HCT116 (cell line): ENCODE measurements at regions not wholly inside any gene's neighbourhood (a gene's known extent, or its start where the extent isn't known, plus 50 kb on each side); places are given as distances from the start of the nearest gene placed in this dataset.

ENCODE experiments used
- ATAC-seq: fragments of 200-7000 bp; cut with Tn5 transposase; 2 replicates; pipeline ENCODE4 v1.9.1; 2020; ENCODE audit warnings: mild to moderate bottlenecking, moderate library complexity
- BruUV-seq: library from RNA; stranded (reverse); fragments of 400-500 nt; replicated peaks from 2 replicates; lab custom pipeline; 2021; lab: Mats Ljungman, UMichigan
- CTCF ChIA-PET: fragments of 300-600 bp; sonication (Branson Sonifier 250); formaldehyde crosslinking; loops from one replicate; lab custom pipeline; 2021; ENCODE audit warnings: antibody characterized with exemption; lab: Charles Lee
- POLR2A ChIA-PET: fragments of 300-600, 350-600 bp; sonication (Branson Sonifier 250); formaldehyde crosslinking; loops from one replicate; lab custom pipeline; 2021; ENCODE audit warnings: antibody characterized with exemption; lab: Charles Lee
- RAD21 ChIA-PET, 2 experiments: fragments of 300-600 bp; sonication (Branson Sonifier 250); formaldehyde crosslinking; loops; one replicate each; lab custom pipeline; 2023; ENCODE audit warnings: low total read pairs in 2 of 2; ENCODE audit not compliant: uncharacterized antibody in 2 of 2, unreplicated experiment in 2 of 2, low non-redundant PET in 1 of 2; lab: Charles Lee
- DNase-seq: peaks from one replicate; pipeline ENCODE4 v3.0.0-alpha.2; 2010; ENCODE audit warnings: low read depth, low spot score
- H2AFZ ChIP-seq: fragments of 200-600 bp; shearing (Covaris generic), sonication (generic); 2 replicates; pipeline ENCODE4 v1.6.1; 2017; ENCODE audit warnings: low read depth, mixed run types, mixed read lengths, antibody characterized with exemption, low read length; ENCODE audit not compliant: poor library complexity, severe bottlenecking
- H3K27ac ChIP-seq: 2 replicates; pipeline ENCODE4 v1.5.1; 2012; ENCODE audit warnings: low read depth, low read length
- H3K27me3 ChIP-seq: fragments of 200-600 bp; sonication (generic); 2 replicates; pipeline ENCODE4 v1.6.1; 2016; ENCODE audit warnings: mixed run types, low read length, mixed read lengths; ENCODE audit not compliant: insufficient read depth
- H3K36me3 ChIP-seq, 2 experiments: fragments of 200-500 bp in 1 of 2; fragments of 200-600 bp in 1 of 2; sonication (Bioruptor generic) in 1 of 2; sonication (generic) in 1 of 2; 2 replicates each; pipeline versions ENCODE4 v1.5.1 to v1.6.1; 2014 to 2016; ENCODE audit warnings: low read length in 2 of 2, inconsistent platforms in 1 of 2, mixed read lengths in 1 of 2, mixed run types in 1 of 2; ENCODE audit not compliant: insufficient read depth in 2 of 2, control insufficient read depth in 1 of 2
- H3K4me1 ChIP-seq, 2 experiments: fragments of 200-600 bp in 1 of 2; sonication (generic) in 1 of 2; 2 replicates each; pipeline versions ENCODE4 v1.5.1 to v1.6.1; 2012 to 2017; ENCODE audit warnings: low read length in 2 of 2, inconsistent platforms in 1 of 2, mild to moderate bottlenecking in 1 of 2, mixed read lengths in 1 of 2, mixed run types in 1 of 2, moderate library complexity in 1 of 2; ENCODE audit not compliant: insufficient read depth in 2 of 2, control insufficient read depth in 1 of 2
- H3K4me2 ChIP-seq: fragments of 200-600 bp; sonication (generic); 2 replicates; pipeline ENCODE4 v1.6.1; 2017; ENCODE audit warnings: mixed run types, low read length, mixed read lengths
- H3K4me3 ChIP-seq, 2 experiments: fragments of 200-600 bp in 1 of 2; sonication (generic) in 1 of 2; replicated peaks in 1 of 2; 2 replicates each; pipeline ENCODE4 v1.5.1; 2011 to 2016; ENCODE audit warnings: low read length in 2 of 2, control low read depth in 1 of 2, low read depth in 1 of 2, mild to moderate bottlenecking in 1 of 2, mixed read lengths in 1 of 2, mixed run types in 1 of 2
- H3K79me2 ChIP-seq: fragments of 200-600 bp; sonication (generic); 2 replicates; pipeline ENCODE4 v1.6.1; 2017; ENCODE audit warnings: mild to moderate bottlenecking, mixed run types, low read length, moderate library complexity, mixed read lengths; ENCODE audit not compliant: insufficient read depth
- H3K9ac ChIP-seq: fragments of 200-600 bp; sonication (generic); 2 replicates; pipeline ENCODE4 v1.6.1; 2016; ENCODE audit warnings: low read length, mixed read lengths
- H3K9me2 ChIP-seq: fragments of 200-600 bp; sonication (generic), shearing (Covaris generic); 2 replicates; pipeline ENCODE4 v1.6.1; 2017; ENCODE audit warnings: mixed run types, mild to moderate bottlenecking, moderate library complexity; ENCODE audit not compliant: insufficient read depth
- H3K9me3 ChIP-seq, 2 experiments: fragments of 200-500 bp in 1 of 2; fragments of 200-600 bp in 1 of 2; sonication (Bioruptor generic) in 1 of 2; sonication (generic) in 1 of 2; 2 replicates each; pipeline ENCODE4 v1.6.1; 2014 to 2017; ENCODE audit warnings: low read length in 2 of 2, mixed read lengths in 2 of 2, inconsistent platforms in 1 of 2, low read depth in 1 of 2, mild to moderate bottlenecking in 1 of 2, mixed run types in 1 of 2, moderate library complexity in 1 of 2; ENCODE audit not compliant: control insufficient read depth in 1 of 2, insufficient read depth in 1 of 2
- H4K20me1 ChIP-seq: fragments of 200-600 bp; sonication (generic), shearing (Covaris generic); 2 replicates; pipeline ENCODE4 v1.6.1; 2017; ENCODE audit warnings: mixed run types, mild to moderate bottlenecking, moderate library complexity; ENCODE audit not compliant: insufficient read depth
- CBX3 ChIP-seq: IDR thresholded peaks from 2 replicates; pipeline ENCODE4 v1.6.1; 2012; ENCODE audit warnings: low read depth
- EGR1 ChIP-seq: IDR thresholded peaks from 2 replicates; pipeline ENCODE4 v1.6.1; 2012; ENCODE audit warnings: low read depth
- JUND ChIP-seq: IDR thresholded peaks from 2 replicates; pipeline ENCODE4 v1.6.1; 2012
- POLR2A ChIP-seq: IDR thresholded peaks from 2 replicates; pipeline ENCODE4 v1.7.0; 2011; ENCODE audit warnings: borderline replicate concordance; ENCODE audit not compliant: insufficient read depth, insufficient read length; ENCODE audit errors: extremely low read depth
- POLR2AphosphoS5 ChIP-seq: IDR thresholded peaks from 2 replicates; pipeline ENCODE4 v1.6.1; 2011; ENCODE audit warnings: mild to moderate bottlenecking, low read depth, low read length, moderate library complexity
- RAD21 ChIP-seq: IDR thresholded peaks from 2 replicates; pipeline ENCODE4 v1.6.1; 2012; ENCODE audit warnings: low read depth, mild to moderate bottlenecking
- SP1 ChIP-seq: IDR thresholded peaks from 2 replicates; pipeline ENCODE4 v1.6.1; 2012; ENCODE audit warnings: low read depth
- SRF ChIP-seq: IDR thresholded peaks from 2 replicates; pipeline ENCODE4 v1.6.1; 2012; ENCODE audit warnings: low read depth
- TCF7L2 ChIP-seq: IDR thresholded peaks from 2 replicates; pipeline ENCODE4 v1.7.0; 2011; ENCODE audit warnings: borderline replicate concordance, inconsistent platforms; ENCODE audit not compliant: insufficient read depth, insufficient read length; ENCODE audit errors: extremely low read depth
- ZFX ChIP-seq: fragments of 450-650 bp; IDR thresholded peaks from 2 replicates; pipeline ENCODE4 v1.6.1; 2017
- intact Hi-C: fragments of 100-400 bp; cut with micrococcal nuclease; formaldehyde crosslinking; loops from 2 replicates; pipeline ENCODE4 v1.10.0; 2022
- TF ChIP-seq, protein P1 (sequence below): IDR thresholded peaks from 2 replicates; pipeline ENCODE4 v1.6.1; 2012; ENCODE audit warnings: low read depth
- TF ChIP-seq, protein P2 (sequence below), 3 experiments: fragments of 200-600 bp in 1 of 3; sonication (generic) in 1 of 3; IDR thresholded peaks in 2 of 3; conservative IDR thresholded peaks in 1 of 3; 2 replicates each; pipeline ENCODE4 v1.5.1; 2012 to 2017; ENCODE audit warnings: low read depth in 2 of 3, low read length in 2 of 3, antibody characterized with exemption in 1 of 3, borderline replicate concordance in 1 of 3, control low read depth in 1 of 3, mild to moderate bottlenecking in 1 of 3, mixed read lengths in 1 of 3, mixed run types in 1 of 3, moderate library complexity in 1 of 3; ENCODE audit not compliant: insufficient read depth in 1 of 3
- TF ChIP-seq, protein P3 (sequence below): IDR thresholded peaks from 2 replicates; pipeline ENCODE4 v1.6.1; 2012
- TF ChIP-seq, protein P4 (sequence below): IDR thresholded peaks from 2 replicates; pipeline ENCODE4 v1.6.1; 2011; ENCODE audit warnings: mild to moderate bottlenecking, low read length, moderate library complexity; ENCODE audit not compliant: insufficient replicate concordance; ENCODE audit errors: extremely low read depth
- TF ChIP-seq, protein P5 (sequence below): IDR thresholded peaks from 2 replicates; pipeline ENCODE4 v1.6.1; 2012

DNA sequence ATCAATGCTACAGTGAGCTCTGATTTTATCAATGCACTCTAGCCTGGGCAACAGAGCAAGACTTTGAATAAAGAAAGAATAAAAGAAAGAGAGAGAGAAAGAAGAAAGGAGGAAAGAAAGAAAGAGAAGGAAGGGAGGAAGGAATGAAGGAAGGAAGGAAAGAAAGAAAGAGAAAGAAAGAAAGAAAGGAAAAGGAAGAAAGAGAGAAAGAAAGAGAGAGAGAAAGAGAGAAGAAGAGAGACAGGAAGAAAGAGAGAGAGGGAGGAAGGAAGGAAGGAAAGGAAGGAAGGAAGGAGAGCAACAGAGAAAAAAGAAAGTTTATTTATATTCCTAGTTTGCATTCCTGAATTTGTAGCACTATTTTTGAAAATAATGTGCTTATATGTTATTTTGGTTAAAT lies 52.3 kb upstream of the ITGA11 start:
- no peak overlapping the region for H3K9ac ChIP-seq

More for the DNA sequence above, 52.3 kb upstream of the ITGA11 start:
- H3K9me2 ChIP-seq, result no peaks in the 10 kb centered on the region
- no TSS peak for BruUV-seq
- POLR2A ChIA-PET, result no interaction called here
- RAD21 ChIA-PET, result no interaction called here
- H4K20me1 ChIP-seq, result no peaks in the 10 kb centered on the region
- no peaks in the 10 kb centered on the region for H3K79me2 ChIP-seq
- no peaks in the 10 kb centered on the region for H3K36me3 ChIP-seq
- TF ChIP-seq POLR2AphosphoS5 (no peak), SRF (no peak), CBX3 (no peak), SP1 (no peak), RAD21 (no peak), JUND (no peak), EGR1 (no peak), POLR2A (no peak), ZFX (no peak), TCF7L2 (no peak)
- TF ChIP-seq, protein P1, sequence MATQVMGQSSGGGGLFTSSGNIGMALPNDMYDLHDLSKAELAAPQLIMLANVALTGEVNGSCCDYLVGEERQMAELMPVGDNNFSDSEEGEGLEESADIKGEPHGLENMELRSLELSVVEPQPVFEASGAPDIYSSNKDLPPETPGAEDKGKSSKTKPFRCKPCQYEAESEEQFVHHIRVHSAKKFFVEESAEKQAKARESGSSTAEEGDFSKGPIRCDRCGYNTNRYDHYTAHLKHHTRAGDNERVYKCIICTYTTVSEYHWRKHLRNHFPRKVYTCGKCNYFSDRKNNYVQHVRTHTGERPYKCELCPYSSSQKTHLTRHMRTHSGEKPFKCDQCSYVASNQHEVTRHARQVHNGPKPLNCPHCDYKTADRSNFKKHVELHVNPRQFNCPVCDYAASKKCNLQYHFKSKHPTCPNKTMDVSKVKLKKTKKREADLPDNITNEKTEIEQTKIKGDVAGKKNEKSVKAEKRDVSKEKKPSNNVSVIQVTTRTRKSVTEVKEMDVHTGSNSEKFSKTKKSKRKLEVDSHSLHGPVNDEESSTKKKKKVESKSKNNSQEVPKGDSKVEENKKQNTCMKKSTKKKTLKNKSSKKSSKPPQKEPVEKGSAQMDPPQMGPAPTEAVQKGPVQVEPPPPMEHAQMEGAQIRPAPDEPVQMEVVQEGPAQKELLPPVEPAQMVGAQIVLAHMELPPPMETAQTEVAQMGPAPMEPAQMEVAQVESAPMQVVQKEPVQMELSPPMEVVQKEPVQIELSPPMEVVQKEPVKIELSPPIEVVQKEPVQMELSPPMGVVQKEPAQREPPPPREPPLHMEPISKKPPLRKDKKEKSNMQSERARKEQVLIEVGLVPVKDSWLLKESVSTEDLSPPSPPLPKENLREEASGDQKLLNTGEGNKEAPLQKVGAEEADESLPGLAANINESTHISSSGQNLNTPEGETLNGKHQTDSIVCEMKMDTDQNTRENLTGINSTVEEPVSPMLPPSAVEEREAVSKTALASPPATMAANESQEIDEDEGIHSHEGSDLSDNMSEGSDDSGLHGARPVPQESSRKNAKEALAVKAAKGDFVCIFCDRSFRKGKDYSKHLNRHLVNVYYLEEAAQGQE, result no peak
- TF ChIP-seq, protein P2, sequence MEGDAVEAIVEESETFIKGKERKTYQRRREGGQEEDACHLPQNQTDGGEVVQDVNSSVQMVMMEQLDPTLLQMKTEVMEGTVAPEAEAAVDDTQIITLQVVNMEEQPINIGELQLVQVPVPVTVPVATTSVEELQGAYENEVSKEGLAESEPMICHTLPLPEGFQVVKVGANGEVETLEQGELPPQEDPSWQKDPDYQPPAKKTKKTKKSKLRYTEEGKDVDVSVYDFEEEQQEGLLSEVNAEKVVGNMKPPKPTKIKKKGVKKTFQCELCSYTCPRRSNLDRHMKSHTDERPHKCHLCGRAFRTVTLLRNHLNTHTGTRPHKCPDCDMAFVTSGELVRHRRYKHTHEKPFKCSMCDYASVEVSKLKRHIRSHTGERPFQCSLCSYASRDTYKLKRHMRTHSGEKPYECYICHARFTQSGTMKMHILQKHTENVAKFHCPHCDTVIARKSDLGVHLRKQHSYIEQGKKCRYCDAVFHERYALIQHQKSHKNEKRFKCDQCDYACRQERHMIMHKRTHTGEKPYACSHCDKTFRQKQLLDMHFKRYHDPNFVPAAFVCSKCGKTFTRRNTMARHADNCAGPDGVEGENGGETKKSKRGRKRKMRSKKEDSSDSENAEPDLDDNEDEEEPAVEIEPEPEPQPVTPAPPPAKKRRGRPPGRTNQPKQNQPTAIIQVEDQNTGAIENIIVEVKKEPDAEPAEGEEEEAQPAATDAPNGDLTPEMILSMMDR (IDR thresholded peaks at IDR 0.05 in 2 of 3, conservative IDR thresholded peaks at IDR 0.05 in 1 of 3; ENCODE audit: borderline replicate concordance in 1 of 3, insufficient read depth in 1 of 3, low read depth in 2 of 3, low read length in 2 of 3), result no peak
- TF ChIP-seq, protein P3, sequence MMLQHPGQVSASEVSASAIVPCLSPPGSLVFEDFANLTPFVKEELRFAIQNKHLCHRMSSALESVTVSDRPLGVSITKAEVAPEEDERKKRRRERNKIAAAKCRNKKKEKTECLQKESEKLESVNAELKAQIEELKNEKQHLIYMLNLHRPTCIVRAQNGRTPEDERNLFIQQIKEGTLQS, result no peak
- TF ChIP-seq, protein P4, sequence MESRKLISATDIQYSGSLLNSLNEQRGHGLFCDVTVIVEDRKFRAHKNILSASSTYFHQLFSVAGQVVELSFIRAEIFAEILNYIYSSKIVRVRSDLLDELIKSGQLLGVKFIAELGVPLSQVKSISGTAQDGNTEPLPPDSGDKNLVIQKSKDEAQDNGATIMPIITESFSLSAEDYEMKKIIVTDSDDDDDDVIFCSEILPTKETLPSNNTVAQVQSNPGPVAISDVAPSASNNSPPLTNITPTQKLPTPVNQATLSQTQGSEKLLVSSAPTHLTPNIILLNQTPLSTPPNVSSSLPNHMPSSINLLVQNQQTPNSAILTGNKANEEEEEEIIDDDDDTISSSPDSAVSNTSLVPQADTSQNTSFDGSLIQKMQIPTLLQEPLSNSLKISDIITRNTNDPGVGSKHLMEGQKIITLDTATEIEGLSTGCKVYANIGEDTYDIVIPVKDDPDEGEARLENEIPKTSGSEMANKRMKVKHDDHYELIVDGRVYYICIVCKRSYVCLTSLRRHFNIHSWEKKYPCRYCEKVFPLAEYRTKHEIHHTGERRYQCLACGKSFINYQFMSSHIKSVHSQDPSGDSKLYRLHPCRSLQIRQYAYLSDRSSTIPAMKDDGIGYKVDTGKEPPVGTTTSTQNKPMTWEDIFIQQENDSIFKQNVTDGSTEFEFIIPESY, result no peak
- TF ChIP-seq, protein P5, sequence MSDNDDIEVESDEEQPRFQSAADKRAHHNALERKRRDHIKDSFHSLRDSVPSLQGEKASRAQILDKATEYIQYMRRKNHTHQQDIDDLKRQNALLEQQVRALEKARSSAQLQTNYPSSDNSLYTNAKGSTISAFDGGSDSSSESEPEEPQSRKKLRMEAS, result no peak
- H2AFZ ChIP-seq, result no peak overlapping the region
- H3K27me3 ChIP-seq, result peaks cover 6% of the 10 kb centered on the region; the same call in 1 of the 2 replicates
- intact Hi-C loops, result no loop called here
- no peak overlapping the region for H3K27ac ChIP-seq
- CTCF ChIA-PET, result no interaction called here
- no peaks in the 10 kb centered on the region for H3K9me3 ChIP-seq
- DNase-seq, result no peak
- H3K4me3 ChIP-seq, result no peak overlapping the region
- no peak for ATAC-seq
- H3K4me1 ChIP-seq, result no peaks in the 10 kb centered on the region
- no peak overlapping the region for H3K4me2 ChIP-seq
